HG03064 (cell line): ENCODE measurements at regions not wholly inside any gene's neighbourhood (a gene's known extent, or its start where the extent isn't known, plus 50 kb on each side); places are given as distances from the start of the nearest gene placed in this dataset.

Experiments
- ATAC-seq: cut with Tn5 transposase; IDR thresholded peaks from one replicate; pipeline ENCODE4 v1.9.1; 2021; ENCODE audit warnings: low read depth; ENCODE audit not compliant: unreplicated experiment

DNA sequence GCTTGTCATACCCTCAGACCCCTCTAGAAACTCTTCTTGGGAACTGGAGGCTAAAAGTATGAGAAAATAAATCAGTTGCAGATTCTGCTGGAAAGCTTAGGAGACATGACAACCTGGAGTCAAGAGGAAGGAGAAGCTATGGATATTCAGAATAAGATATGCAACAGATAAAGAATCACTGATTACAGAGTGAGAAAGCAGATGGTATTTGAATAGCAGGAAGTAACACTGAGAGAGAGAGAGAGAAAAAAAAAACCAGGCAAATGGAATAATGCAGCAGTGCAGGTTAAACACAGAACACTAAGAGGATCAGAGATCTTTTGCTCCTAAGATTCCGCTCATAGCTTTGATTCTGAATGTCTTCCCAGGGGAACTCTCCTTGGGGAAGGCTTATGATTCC is 1284.1 kb upstream of the NXPH2 start:
- no peak for ATAC-seq

DNA sequence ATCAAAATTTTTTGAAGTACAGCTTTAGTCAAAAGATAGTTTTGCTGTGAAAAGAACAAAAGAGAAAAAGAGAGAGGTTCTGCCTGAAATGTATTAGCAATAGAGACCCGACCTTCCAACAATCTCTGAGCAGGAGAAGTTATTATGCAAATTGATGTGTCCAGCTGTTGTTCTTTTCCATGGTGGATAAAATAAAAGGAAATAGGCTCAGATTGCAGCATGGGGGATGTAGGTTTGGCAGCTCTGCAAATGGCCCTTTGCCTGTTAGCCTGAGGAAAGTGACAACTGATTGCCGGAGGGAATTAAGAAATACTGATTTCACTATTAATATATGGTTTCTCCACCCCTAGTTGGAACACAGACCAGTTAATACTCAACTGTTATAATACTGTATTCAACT is 1283.2 kb upstream of the NXPH2 start:
- ATAC-seq, result no peak

DNA sequence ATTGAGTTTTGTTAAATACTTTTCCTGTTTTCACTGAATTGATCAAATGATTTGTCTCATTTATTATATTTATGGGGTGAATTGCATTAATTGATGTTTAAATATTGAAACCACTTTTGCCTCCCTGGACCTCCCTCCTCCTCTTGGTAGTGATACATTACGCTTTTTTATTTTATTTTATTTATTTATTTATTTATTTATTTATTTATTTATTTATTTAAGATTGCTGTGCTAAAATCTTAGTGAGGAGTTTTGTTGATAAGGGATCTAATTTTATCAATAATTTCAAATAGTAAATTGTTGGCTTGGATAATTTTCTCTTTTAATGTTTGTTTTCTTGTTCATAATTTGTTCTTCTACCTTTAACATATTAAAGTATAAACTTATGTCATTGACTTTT is 1281.0 kb upstream of the NXPH2 start:
- ATAC-seq, result no peak

DNA sequence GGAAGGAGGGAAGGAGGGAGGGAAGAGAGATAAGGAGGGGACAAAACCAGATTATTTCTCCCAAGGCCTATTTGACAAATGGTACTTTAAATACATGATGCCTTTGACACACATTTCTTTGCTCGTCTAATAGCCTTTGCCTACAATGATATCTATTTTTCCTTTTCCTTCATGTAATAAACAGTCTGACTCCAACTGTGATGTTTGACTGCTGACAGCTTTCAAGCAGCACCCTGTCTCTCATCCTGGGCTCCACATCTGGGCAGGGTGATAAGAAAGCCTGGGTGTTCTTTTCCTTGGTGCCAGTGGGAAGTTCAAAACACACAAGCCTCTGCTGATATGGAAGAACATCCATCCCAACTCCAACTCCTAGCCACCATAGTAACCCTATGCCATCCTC is 1277.7 kb upstream of the NXPH2 start:
- no peak for ATAC-seq

DNA sequence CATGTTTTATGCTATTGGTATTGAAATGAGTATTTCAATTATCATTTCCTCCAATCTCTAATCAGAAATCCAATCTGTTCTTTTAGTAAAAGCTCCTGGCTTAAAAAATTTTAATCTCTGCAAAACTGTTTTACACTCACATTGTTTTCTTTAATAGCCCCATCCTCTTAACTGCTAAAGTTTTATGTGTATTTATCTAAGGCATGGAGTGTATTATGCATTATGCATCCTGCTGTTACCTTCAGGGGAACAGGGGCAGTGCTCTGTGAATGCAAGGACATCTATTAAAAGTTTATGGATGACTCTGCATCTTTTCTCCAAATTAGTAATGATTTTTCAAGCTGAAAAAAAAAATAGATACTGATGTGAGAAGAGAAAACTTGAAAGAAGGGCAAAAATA is 1261.6 kb upstream of the NXPH2 start:
- no peak for ATAC-seq

DNA sequence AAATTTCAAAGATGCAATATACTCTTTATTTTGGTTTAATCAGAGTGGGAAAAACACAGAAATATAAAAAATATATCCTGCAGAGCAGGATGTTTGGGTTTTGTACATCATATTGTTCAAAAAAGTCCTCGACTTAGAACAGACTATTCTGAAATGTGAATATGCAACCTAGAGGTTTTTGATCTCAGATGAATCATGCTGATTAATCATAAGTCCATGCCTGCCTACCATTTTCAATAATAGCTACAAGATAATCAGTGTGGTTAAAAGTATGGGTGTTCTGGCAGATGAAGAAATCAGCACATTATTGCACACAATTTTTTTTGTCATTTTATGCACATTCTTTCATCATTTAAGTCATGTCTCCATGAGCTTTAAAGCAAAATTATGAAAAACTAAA is 1261.0 kb upstream of the NXPH2 start:
- ATAC-seq, result no peak

DNA sequence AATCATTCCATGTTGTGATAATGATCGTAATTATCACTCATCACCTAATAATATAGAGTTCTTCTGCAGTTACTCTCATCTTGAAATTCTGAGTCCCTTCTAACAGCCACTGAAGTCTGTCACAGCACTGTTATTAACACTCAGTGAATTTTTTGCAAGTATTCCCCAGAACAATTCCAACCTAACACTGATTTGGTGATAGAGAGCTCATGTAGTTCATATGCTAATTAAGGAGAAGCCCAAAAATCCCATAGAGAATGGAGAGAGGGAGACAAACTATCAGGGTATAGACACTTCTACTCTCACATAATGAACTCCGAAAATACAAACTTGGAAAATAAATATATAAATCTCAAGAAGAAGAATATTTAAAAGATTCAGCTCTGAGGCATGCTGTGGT is 1253.4 kb upstream of the NXPH2 start:
- no peak for ATAC-seq

DNA sequence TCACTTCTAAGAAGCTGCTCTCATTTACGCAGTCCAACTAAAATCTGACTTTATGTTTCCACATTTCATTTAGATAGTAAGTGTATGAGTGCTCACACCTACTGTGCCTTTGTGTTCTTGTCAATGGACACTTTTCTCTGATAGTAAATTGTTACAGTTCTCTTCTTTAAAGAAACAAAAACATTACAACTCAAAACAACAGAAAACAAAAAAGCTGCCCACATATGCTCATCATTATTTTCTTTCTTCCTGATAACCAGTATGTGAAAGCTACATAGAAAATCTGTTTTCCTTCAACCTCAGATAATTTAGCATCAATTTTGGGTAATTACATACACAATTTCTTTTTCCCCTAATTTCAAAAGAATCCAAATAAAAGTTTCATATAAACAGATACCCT is 1247.8 kb upstream of the NXPH2 start:
- ATAC-seq, result no peak

DNA sequence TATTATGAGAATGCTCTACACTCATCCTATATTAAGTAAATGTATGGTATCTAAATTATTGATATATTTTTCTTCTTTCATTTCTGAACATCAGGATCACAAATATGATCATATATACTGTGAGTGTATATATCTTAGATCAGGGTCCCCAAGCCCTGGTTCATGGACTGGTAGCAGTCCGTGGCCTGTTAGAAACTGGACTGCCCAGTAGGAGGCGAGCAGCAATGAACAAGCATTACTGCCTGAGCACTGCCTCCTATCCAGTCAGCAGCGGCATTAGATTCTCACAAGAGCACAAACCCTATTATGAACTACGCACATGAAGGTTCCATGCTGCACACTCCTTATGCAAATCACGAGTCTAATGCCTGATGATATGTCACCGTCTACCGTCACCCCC is 1247.1 kb upstream of the NXPH2 start:
- ATAC-seq, result no peak

DNA sequence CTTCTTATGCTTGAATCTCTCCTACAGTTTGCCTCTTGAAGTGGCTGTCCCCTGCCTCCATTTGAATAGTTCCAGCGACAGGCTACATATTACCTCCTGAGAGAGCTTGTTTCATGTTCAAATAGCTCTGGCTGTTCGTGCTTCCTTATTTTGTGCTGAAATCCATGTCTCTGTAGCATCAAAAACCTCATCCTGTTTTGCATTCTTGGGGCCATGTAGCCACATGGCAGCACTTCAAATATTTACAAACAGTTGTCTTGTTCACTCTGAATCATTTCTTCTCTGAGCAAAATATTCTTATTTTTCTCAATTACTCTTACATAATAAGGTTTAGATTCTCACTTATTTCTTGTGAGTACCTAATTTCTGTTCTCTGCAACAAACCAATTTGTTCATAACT is 1243.1 kb upstream of the NXPH2 start:
- ATAC-seq, result no peak

DNA sequence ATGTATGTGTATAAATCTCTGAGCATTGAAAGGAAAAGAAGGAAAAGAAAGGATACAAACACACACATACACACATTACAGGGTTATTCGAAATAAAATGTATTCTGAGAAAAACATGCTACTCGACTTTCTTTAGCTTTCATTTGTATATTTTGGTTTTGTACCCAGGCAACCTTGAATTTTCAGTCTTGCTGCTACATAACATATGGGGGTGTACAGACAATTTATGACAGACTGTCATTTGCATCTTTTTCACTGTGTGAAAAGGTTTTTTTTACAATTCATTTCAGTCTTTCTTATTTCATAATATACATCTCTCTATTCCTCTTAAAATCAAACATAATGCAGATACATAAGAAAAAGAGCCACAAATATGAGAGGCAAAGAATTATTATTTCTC is 1238.4 kb upstream of the NXPH2 start:
- no peak for ATAC-seq

DNA sequence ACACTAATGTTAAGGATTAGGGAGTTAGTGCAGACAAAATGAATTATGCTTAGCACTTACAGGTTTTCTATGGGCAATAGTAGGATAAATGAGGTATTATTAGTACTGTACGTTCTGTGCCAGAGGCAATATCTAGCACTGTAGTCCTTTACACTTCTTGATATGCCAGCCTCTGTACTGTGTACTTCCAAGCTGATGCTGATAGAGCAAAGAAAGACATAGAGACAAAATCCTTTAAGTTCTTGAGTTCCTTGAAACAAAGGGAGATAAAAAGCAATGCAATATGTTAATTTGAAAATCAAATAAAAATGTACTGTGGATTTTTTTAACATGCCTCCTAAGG is 1234.0 kb upstream of the NXPH2 start:
- ATAC-seq, result no peak

DNA sequence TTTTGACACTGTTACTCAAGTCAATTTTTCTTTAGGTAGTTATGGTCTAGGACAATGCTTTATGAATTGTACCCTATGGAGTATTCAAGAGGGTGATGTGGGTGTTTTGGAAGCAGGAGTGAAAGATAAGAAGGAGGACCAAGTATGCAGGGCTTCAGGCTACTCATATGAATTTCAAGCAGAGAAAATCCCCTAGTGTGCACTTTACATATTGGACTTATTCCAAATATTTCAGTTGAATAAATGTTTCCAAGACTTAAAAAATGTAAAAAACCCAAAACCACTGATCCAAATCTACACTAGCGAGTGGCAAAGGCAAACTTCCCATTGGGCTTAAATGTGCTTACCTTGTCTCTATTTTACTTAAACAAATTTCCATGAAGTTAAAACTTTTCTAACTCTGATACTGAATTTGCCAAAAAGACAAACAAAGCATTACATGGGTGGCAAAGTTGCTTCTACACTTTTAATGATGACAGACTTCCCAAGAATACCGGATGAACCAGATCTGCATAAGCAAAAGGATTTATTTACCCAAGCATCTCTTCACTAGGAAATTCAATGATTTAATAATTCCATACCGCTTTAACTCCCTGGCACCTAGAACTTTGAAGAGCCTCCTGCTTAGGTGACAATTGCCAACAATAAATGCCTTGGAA is 1233.5 kb upstream of the NXPH2 start:
- ATAC-seq, result no peak

DNA sequence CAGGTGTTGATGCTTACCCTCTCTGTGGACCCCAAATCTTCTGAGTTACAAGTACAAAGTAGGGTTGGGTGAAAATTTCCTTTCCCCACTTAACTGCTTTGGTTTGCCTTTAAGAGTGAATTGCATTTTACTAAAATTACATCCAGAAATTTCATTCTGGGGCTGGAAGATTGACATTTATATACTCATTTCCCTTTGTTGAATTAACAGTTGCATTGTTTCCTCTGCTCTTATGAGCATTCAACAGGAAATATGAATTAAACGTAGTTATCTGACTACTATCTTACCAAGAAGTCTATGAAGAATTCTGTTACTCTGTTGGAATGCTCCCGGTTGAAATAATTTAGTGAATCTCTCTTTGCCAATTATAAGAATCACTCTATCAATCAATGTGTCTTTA is 1231.1 kb upstream of the NXPH2 start:
- no peak for ATAC-seq

DNA sequence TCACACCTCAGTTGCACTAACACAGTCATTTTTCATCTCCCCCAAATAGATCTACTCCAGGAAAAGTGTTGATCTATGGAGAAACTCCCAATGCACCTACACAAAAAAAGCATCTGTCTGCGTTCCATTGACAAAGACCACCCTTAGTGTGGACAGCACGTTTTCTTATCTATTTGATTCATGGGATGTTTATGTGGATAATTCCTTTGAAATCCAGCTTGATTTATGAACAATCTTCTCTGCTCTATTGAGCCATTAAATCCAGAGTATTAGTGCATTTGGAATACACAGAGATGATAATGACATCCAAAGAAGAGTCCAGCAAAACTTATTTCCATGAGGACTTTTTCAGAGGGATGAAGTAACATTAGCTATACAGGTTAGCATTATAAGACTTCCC is 1221.9 kb upstream of the NXPH2 start:
- no peak for ATAC-seq

DNA sequence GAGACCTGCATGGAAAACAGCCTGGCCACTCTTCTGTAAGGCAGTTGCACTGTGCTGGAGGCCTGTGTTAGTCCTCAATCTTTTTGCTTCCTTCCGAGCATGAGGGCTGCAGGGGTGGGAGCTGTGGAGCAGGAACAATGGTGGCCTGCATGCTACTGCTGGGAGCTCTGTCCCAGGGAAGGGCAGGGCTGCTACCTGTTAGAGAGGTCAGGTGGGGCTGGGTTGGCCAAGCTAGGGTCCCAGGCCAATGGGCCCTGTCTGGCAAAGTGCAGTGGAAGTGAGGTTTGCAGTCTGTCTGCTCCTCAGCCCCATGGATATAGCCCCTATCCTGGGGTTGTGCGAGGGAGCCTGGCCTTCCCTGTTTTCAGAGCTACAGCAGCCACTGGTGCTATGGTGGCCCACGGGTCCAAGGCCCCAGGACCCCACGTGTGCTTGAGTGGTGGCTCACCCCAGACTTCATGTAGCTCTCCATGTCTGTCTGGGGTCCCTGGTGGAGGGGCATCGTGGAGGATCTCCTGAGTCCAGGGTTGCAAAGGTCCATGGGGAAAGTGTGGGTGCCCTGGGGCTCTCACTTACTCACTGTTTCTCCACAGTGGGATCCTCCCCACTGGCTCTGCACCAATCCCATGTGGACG is 1212.6 kb upstream of the NXPH2 start:
- no peak for ATAC-seq

DNA sequence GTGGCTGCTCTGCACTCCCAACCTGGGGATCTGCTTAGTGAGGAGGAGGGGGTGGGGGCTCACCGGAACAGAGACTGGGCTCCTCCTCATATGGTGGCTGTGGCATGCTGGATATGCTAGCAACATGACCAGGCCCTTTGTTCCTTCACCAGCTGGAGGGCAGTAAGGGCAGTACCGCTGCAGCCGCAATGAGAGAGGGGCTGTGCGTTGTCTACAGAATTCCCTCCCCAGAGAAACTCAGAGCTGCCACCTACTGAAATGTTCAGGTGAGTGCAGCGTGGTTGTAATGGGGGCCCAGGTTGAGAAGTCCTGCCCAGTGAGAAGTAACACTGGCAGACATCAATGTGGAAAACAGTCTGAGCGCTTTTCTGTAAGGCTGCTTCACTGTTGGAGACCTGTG is 1211.9 kb upstream of the NXPH2 start:
- ATAC-seq, result no peak

DNA sequence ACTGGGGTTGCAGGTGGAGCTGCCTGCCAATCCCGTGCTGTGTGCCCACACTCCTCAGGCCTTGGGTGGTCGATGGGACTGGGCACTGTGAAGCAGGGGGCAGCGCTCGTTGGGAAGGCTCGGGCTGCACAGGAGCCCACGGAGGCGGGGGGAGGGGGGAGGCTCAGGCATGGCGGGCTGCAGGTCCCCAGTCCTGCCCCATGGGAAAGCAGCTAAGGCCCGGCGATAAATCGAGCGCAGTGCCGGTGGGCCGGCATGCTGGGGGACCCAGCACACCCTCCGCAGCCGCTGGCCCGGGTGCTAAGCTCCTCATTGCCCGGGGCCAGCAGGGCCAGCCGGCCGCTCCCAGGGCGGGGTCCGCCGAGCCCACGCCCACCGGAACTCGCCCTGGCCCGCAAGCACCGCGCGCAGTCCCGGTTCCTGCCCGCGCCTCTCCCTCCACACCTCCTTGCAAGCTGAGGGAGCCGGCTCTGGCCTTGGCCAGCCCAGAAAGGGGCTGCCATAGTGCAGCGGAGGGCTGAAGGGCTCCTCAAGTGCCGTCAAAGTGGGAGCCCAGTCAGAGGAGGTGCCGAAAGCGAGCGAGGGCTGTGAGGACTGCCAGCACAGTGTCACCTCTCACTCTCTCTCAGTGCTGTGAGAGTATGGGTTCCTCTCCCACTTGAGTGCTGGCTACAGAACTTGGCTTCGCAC is 1210.6 kb upstream of the NXPH2 start:
- ATAC-seq, result no peak

DNA sequence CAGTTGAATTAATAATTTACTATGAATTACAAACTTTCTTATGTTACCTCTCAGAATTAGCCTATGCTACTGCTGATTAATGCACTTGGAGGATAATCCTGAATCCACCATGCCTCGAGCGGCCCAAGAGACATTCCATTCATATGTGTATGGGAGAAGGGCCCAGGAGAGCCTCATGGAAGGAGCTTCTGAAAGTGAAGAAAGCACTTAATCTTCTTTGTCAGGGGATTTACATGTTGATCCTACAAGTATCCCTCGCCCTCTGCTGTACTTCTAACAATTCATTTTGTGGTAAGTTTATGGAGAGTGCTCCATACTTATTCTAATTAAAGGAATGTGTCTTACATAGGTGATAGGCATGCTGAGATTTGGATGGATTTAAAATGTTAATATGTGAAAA is 1189.1 kb upstream of the NXPH2 start:
- no peak for ATAC-seq

DNA sequence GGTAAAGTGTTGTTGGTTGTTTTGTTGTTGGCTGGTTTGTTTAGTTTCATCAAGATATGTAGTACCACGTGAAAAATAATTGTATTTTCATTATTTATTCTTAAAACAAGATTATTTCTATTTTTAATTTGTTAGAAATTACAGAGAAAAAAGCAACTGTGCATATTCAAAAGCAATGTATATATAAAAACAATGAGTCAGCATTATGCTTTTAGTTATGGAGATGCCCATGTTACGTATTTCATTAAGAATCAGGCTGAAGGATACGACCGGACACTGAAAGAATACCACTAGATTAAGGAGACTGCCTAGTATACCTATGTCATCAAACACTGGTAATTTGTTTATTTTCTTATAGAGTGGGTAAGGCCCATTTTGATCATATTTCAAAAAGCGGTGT is 1188.4 kb upstream of the NXPH2 start:
- no peak for ATAC-seq

DNA sequence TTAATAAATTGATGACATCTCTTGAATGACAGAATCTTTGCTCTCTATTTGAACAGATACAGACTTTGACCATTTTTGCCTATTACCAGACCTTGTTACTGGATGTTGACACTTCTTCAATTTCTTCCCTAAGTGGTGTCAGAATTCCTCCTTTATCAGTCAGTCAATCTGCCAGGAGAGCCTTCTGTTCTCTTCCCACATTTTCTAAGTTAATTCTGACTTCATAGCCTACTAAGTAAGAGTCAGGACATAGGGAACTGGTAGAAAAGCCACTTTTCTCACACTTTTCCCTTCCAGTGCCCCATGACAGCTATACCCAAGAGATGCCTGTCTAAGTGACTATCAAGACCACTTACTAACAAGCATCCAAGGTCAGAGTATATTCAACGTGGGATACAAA is 1187.5 kb upstream of the NXPH2 start:
- ATAC-seq, result no peak

DNA sequence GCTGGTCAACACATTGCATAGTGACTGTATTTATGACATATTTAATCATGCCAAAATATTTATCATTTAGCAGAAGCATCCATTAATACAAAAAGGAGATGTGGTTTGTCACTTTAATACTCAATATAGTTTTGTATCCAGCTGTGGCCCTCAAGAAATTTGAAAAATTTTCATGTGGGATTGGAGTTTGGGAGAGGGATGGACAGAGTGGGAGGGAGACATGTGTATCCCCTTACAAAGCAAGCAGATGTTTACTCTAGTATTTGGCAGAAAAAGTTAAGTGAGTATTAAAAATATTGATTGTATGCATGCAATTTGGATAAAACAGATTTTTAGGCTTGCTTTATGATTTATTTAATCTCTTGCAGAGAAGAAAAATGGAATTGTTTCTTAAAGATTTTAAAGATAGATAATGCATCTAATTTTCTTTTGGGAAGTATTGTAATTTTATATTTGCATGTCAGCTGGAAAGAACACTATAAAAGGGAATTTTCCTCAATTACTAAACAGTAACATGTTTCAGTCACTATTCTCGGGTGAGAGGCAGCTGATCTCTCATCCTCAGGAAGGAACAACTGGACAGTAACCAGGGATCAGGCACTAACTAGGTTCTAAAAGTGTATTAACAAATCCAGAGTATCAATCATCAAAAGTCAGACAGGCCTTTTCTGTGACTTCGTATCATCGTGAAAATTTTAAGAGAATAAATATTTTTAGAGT is 1184.7 kb upstream of the NXPH2 start:
- ATAC-seq, result no peak
